ENCODE measurements at regions not wholly inside any gene's neighbourhood (a gene's known extent, or its start where the extent isn't known, plus 50 kb on each side); places are given as distances from the start of the nearest gene placed in this dataset.

DNA sequence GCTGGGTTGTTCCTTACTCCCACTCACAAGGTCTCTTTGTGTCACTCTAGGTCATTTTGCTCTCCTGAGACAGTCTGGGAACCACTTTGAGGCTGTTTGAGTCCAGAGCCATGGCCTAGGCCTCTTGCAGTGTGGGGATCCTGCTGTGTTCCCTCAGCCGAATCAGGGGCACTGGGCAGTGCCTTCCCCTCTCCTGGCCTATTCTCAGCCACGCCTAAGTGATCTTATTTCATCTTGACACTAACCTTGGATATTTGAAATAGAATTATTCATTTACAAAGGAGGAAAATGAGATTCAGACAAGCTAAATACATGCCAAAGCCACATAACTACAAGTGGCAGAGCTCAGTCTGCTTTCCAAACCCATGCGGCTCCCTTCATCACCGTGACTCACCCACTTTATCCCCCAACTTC is 557.2 kb upstream of the TBL1XR1 start:
- Histone ChIP-seq H3K9me3 (ENCODE audit: control insufficient read depth in 4 of 4, low read length in 3 of 4) (no peaks in the 10 kb centered on the region), H3K27me3 (ENCODE audit: control insufficient read depth in 4 of 4, insufficient read depth in 4 of 4, low read length in 3 of 4) (no peaks in the 10 kb centered on the region), H3K36me3 (ENCODE audit: control insufficient read depth in 4 of 4, insufficient read depth in 3 of 4, low read depth in 1 of 4, low read length in 3 of 4) (peaks cover 0 to 2% (median 0%) of the 10 kb centered on the region in 4 donors), H3K9ac (ENCODE audit: low read depth in 1 of 2, low read length in 2 of 2) (no peak overlapping the region), H3K4me1 (ENCODE audit: control insufficient read depth in 4 of 4, insufficient read depth in 4 of 4, low read length in 3 of 4) (no peaks in the 10 kb centered on the region), H3K27ac (ENCODE audit: low read depth in 1 of 2, low read length in 2 of 2) (no peak overlapping the region), H3K4me3 (ENCODE audit: low read depth in 1 of 3, low read length in 3 of 3) (no peak overlapping the region)
- 93% methylated on average over 4 of the region's 4 CpGs for WGBS
- TF ChIP-seq RXRA (IDR thresholded peaks at IDR 0.05) (no peak), GABPA (IDR thresholded peaks at IDR 0.05 in 1 of 2, conservative IDR thresholded peaks at IDR 0.05 in 1 of 2) (no peak), ZBTB33 (IDR thresholded peaks at IDR 0.05) (no peak), FOXA2 (IDR thresholded peaks at IDR 0.05) (no peak), FOXA1 (IDR thresholded peaks at IDR 0.05) (no peak), JUND (IDR thresholded peaks at IDR 0.05) (no peak)
- TF ChIP-seq, protein P1, sequence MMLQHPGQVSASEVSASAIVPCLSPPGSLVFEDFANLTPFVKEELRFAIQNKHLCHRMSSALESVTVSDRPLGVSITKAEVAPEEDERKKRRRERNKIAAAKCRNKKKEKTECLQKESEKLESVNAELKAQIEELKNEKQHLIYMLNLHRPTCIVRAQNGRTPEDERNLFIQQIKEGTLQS (IDR thresholded peaks at IDR 0.05), result no peak
- no peak for DNase-seq (ENCODE audit: low spot score)

- Histone ChIP-seq H3K4me3 (ENCODE audit: low read depth in 1 of 3, low read length in 3 of 3) (no peak overlapping the region), H3K4me1 (ENCODE audit: control insufficient read depth in 4 of 4, insufficient read depth in 4 of 4, low read length in 3 of 4) (no peaks in the 10 kb centered on the region), H3K9ac (ENCODE audit: low read depth in 1 of 2, low read length in 2 of 2) (no peak overlapping the region), H3K36me3 (ENCODE audit: control insufficient read depth in 4 of 4, insufficient read depth in 3 of 4, low read depth in 1 of 4, low read length in 3 of 4) (no peaks in the 10 kb centered on the region), H3K27ac (ENCODE audit: low read depth in 1 of 2, low read length in 2 of 2) (no peak overlapping the region), H3K9me3 (ENCODE audit: control insufficient read depth in 4 of 4, low read length in 3 of 4) (no peaks in the 10 kb centered on the region), H3K27me3 (ENCODE audit: control insufficient read depth in 4 of 4, insufficient read depth in 4 of 4, low read length in 3 of 4) (no peaks in the 10 kb centered on the region)
- DNase-seq (ENCODE audit: low spot score), result no peak
- WGBS, result 78% methylated on average over 1 of the region's 1 CpG
- TF ChIP-seq, protein P2, sequence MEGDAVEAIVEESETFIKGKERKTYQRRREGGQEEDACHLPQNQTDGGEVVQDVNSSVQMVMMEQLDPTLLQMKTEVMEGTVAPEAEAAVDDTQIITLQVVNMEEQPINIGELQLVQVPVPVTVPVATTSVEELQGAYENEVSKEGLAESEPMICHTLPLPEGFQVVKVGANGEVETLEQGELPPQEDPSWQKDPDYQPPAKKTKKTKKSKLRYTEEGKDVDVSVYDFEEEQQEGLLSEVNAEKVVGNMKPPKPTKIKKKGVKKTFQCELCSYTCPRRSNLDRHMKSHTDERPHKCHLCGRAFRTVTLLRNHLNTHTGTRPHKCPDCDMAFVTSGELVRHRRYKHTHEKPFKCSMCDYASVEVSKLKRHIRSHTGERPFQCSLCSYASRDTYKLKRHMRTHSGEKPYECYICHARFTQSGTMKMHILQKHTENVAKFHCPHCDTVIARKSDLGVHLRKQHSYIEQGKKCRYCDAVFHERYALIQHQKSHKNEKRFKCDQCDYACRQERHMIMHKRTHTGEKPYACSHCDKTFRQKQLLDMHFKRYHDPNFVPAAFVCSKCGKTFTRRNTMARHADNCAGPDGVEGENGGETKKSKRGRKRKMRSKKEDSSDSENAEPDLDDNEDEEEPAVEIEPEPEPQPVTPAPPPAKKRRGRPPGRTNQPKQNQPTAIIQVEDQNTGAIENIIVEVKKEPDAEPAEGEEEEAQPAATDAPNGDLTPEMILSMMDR (IDR thresholded peaks at IDR 0.05; ENCODE audit: low read depth, low read length, missing input control), result no peak
- TF ChIP-seq, protein P3, sequence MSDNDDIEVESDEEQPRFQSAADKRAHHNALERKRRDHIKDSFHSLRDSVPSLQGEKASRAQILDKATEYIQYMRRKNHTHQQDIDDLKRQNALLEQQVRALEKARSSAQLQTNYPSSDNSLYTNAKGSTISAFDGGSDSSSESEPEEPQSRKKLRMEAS (IDR thresholded peaks at IDR 0.05), result no peak
- TF ChIP-seq EGR1 (IDR thresholded peaks at IDR 0.05; ENCODE audit: low read depth in 2 of 2) (no peak), REST (IDR thresholded peaks at IDR 0.05) (no peak)
Observed at GRCh38 chr3:177758126-177758525, 560.8 kb upstream of the TBL1XR1 start.
